Hepatocyte (in vitro differentiated cells): ENCODE measurements at regions not wholly inside any gene's neighbourhood (a gene's known extent, or its start where the extent isn't known, plus 50 kb on each side); places are given as distances from the start of the nearest gene placed in this dataset.

ENCODE experiments used
- CTCF ChIP-seq: fragments of 200-600 bp; sonication (generic); IDR thresholded peaks from 2 replicates; pipeline ENCODE4 v1.5.1; 2016; ENCODE audit warnings: antibody characterized with exemption, mild to moderate bottlenecking; ENCODE audit not compliant: poor library complexity
- EZH2 ChIP-seq: fragments of 200-600 bp; sonication (generic); IDR thresholded peaks from 2 replicates; pipeline ENCODE4 v1.6.1; 2016; ENCODE audit warnings: antibody characterized with exemption, mild to moderate bottlenecking, borderline replicate concordance

GRCh38 chr22:48772286-48772907, 1055.3 kb downstream of the BRD1 start:
- TF ChIP-seq CTCF (no peak), EZH2 (no peak)
